Endothelial cell of umbilical vein (primary cell): ENCODE measurements at regions not wholly inside any gene's neighbourhood (a gene's known extent, or its start where the extent isn't known, plus 50 kb on each side); places are given as distances from the start of the nearest gene placed in this dataset.

Experiments
- BruUV-seq: library from RNA; stranded (reverse); fragments of 400-500 nt; replicated peaks from 2 replicates; lab custom pipeline; 2021; lab: Mats Ljungman, UMichigan
- CTCF ChIA-PET: fragments of 300-600, 350-600 bp; sonication (Branson Sonifier 250); formaldehyde crosslinking; loops from one replicate; lab custom pipeline; 2021; ENCODE audit warnings: antibody characterized with exemption, inconsistent platforms; lab: Charles Lee
- POLR2A ChIA-PET: fragments of 300-600, 350-600 bp; sonication (Branson Sonifier 250); formaldehyde crosslinking; loops from one replicate; lab custom pipeline; 2021; ENCODE audit warnings: antibody characterized with exemption, inconsistent platforms; lab: Charles Lee
- DNase-seq: peaks from one replicate; pipeline ENCODE4 v3.0.0-alpha.2; 2011; ENCODE audit warnings: low read depth, low spot score
- FAIRE-seq: peaks from 2 replicates; lab custom pipeline; 2011; peaks lifted over from hg19 to GRCh38; lab: Jason Lieb, UNC
- H2AFZ ChIP-seq: 2 replicates; pipeline ENCODE4 v1.6.0; 2012; ENCODE audit warnings: low read depth, low read length, control low read depth, inconsistent platforms
- H3K27ac ChIP-seq: 2 replicates; pipeline ENCODE4 v1.5.1; 2011; ENCODE audit warnings: low read depth, mild to moderate bottlenecking, control low read depth, low read length, moderate library complexity; ENCODE audit not compliant: insufficient read depth
- H3K27me3 ChIP-seq, 2 experiments: 2 replicates each; pipeline versions ENCODE4 v1.6.0 to v1.6.1; 2011; ENCODE audit warnings: low read length in 2 of 2, mixed read lengths in 1 of 2; ENCODE audit not compliant: control insufficient read depth in 2 of 2, insufficient read depth in 2 of 2
- H3K36me3 ChIP-seq, 2 experiments: 2 replicates in 1 of 2; 3 replicates in 1 of 2; pipeline ENCODE4 v1.5.1; 2011; ENCODE audit warnings: low read length in 2 of 2, mild to moderate bottlenecking in 1 of 2, moderate library complexity in 1 of 2; ENCODE audit not compliant: control insufficient read depth in 2 of 2, insufficient read depth in 2 of 2; ENCODE audit errors: extremely low read depth in 1 of 2
- H3K4me1 ChIP-seq: 3 replicates; pipeline ENCODE4 v1.5.1; 2011; ENCODE audit warnings: mild to moderate bottlenecking, low read length; ENCODE audit not compliant: control insufficient read depth, insufficient read depth; ENCODE audit errors: extremely low read depth
- H3K4me2 ChIP-seq: 2 replicates; pipeline ENCODE4 v1.6.1; 2011; ENCODE audit warnings: low read length, control low read depth, mixed read lengths; ENCODE audit not compliant: insufficient read depth
- H3K4me3 ChIP-seq, 3 experiments: fragments of 200-600 bp in 1 of 3; sonication (generic), shearing (Covaris generic) in 1 of 3; replicated peaks in 1 of 3; 2 replicates each; pipeline ENCODE4 v1.5.1; 2011 to 2016; ENCODE audit warnings: control low read depth in 3 of 3, low read length in 3 of 3, mild to moderate bottlenecking in 2 of 3, inconsistent platforms in 1 of 3, low read depth in 1 of 3, moderate library complexity in 1 of 3; ENCODE audit not compliant: insufficient read depth in 1 of 3
- H3K79me2 ChIP-seq: 2 replicates; pipeline ENCODE4 v1.6.0; 2012; ENCODE audit warnings: low read length, inconsistent platforms; ENCODE audit not compliant: control insufficient read depth, insufficient read depth
- H3K9ac ChIP-seq: replicated peaks from 2 replicates; pipeline ENCODE3; 2011; ENCODE audit warnings: low read length, control low read depth; ENCODE audit not compliant: insufficient read depth; ENCODE audit errors: extremely low read depth
- H3K9me1 ChIP-seq: replicated peaks from 3 replicates; pipeline ENCODE4 v1.6.0; 2011; ENCODE audit warnings: mild to moderate bottlenecking, low read length; ENCODE audit not compliant: control insufficient read depth, insufficient read depth; ENCODE audit errors: extremely low read depth
- H3K9me3 ChIP-seq: replicated peaks from 2 replicates; pipeline ENCODE4 v1.5.1; 2012; ENCODE audit warnings: low read length, inconsistent platforms; ENCODE audit not compliant: control insufficient read depth, insufficient read depth
- H4K20me1 ChIP-seq: replicated peaks from 2 replicates; pipeline ENCODE3; 2011; ENCODE audit warnings: mild to moderate bottlenecking, low read length; ENCODE audit not compliant: control insufficient read depth, insufficient read depth; ENCODE audit errors: extremely low read depth
- CTCF ChIP-seq, 2 donors: IDR thresholded peaks; 1 replicate in 1 of 2; 2 replicates in 1 of 2; pipeline ENCODE4 v1.5.1; 2011; ENCODE audit warnings: low read length in 2 of 2, mild to moderate bottlenecking in 2 of 2, moderate library complexity in 2 of 2, control low read depth in 1 of 2, inconsistent platforms in 1 of 2, low read depth in 1 of 2; ENCODE audit not compliant: insufficient read depth in 1 of 2; ENCODE audit errors: extremely low read depth in 1 of 2
- EZH2 ChIP-seq: IDR thresholded peaks from 2 replicates; pipeline ENCODE4 v1.6.1; 2012; ENCODE audit warnings: borderline replicate concordance, low read depth, mild to moderate bottlenecking, moderate library complexity, low read length, inconsistent platforms; ENCODE audit not compliant: severe bottlenecking
- GATA2 ChIP-seq: IDR thresholded peaks from 2 replicates; pipeline ENCODE4 v1.7.0; 2011; ENCODE audit warnings: low read depth, mild to moderate bottlenecking, moderate library complexity, mixed read lengths, low read length; ENCODE audit not compliant: insufficient read length, insufficient read depth
- JUN ChIP-seq: IDR thresholded peaks from 2 replicates; pipeline ENCODE4 v1.6.1; 2011; ENCODE audit warnings: borderline replicate concordance, low read depth; ENCODE audit not compliant: insufficient read length, insufficient read depth
- MAX ChIP-seq: IDR thresholded peaks from 2 replicates; pipeline ENCODE4 v1.6.1; 2011; ENCODE audit not compliant: insufficient read depth, insufficient read length
- MYC ChIP-seq: IDR thresholded peaks from one replicate; pipeline ENCODE4 v1.6.1; 2011; ENCODE audit warnings: mild to moderate bottlenecking, low read depth, low read length
- POLR2A ChIP-seq: IDR thresholded peaks from 2 replicates; pipeline ENCODE4 v1.6.1; 2012; ENCODE audit warnings: low read depth, mild to moderate bottlenecking, control low read depth, low read length
- POLR2AphosphoS5 ChIP-seq: IDR thresholded peaks from 2 replicates; pipeline ENCODE4 v1.6.1; 2012; ENCODE audit warnings: low read depth, mild to moderate bottlenecking, control low read depth, low read length, moderate library complexity; ENCODE audit not compliant: insufficient read depth
- dilution Hi-C: fragments of 300-500 bp; cut with MboI; formaldehyde crosslinking; loops from one replicate; pipeline ENCODE4 v1.15.0; 2019; ENCODE audit warnings: low sequenced_read_pairs; ENCODE audit not compliant: extremely low pct_ligation_motif_present
- intact Hi-C: fragments of 100-400 bp; cut with micrococcal nuclease; formaldehyde crosslinking; loops from one replicate; pipeline ENCODE4 v1.10.0; 2022

DNA sequence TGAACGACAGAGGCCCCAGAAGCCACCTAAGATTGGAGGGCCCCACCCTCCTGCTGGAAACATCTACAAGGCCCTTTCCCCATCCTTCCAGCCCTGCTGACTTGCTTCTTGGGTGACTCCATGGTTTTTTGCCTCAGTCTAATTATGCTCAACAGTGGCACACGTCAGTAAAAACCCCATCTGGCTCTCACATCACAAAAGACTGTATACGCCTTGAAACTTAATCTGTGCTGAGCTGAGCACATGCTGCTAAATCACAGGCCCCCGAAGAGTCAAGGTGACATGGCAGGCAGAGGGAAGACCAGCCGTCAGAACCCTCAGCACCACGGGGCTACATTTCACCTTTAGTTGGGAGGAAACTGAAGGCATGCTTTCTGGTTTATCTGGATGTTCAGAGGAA is 323.1 kb downstream of the CDH26 start:
- dilution Hi-C loops, result no loop called here
- H3K9me1 ChIP-seq, result no peaks in the 10 kb centered on the region
- H3K4me2 ChIP-seq, result no peak overlapping the region
- intact Hi-C loops, result no loop called here
- ChIA-PET POLR2A (no interaction called here), CTCF (no interaction called here)
- no peak for DNase-seq
- peaks cover 12% of the 10 kb centered on the region for H3K9me3 ChIP-seq
- H3K27me3 ChIP-seq, result no peaks in the 10 kb centered on the region
- H3K27ac ChIP-seq, result no peak overlapping the region
- no peaks in the 10 kb centered on the region for H3K79me2 ChIP-seq
- no peak for TF ChIP-seq MYC
- no peak for TF ChIP-seq POLR2AphosphoS5
- TF ChIP-seq EZH2, result no peak
- TF ChIP-seq MAX, result no peak
- TF ChIP-seq JUN, result no peak
- no TSS peak for BruUV-seq
- H3K4me3 ChIP-seq, result no peak overlapping the region
- no peak overlapping the region for H3K9ac ChIP-seq
- H3K4me1 ChIP-seq, result no peaks in the 10 kb centered on the region
- no peak overlapping the region for H2AFZ ChIP-seq
- H4K20me1 ChIP-seq, result no peaks in the 10 kb centered on the region
- FAIRE-seq, result no peak
- H3K36me3 ChIP-seq, result no peaks in the 10 kb centered on the region

DNA sequence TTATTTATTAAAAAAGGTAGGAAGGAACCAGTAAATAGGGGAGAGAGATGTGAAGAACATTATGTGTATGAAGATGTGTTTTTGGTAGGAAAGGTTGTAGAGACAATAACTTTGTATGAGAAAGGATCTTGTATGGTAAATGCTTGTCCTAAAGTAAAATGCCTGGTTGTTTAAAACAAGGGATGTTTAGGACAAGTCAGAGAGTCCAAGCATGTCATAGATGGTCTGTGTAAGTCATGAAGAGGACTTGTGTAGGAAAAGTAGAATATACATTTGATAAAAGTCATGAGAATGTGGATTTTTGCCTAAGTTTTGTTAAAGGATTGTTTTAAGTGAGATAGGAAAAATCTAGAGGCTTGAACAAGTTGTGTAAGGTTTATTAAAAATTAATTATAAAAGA is 325.1 kb downstream of the CDH26 start:
- DNase-seq (no peak), FAIRE-seq (no peak)
- Histone ChIP-seq H3K27me3 (no peaks in the 10 kb centered on the region), H3K9ac (no peak overlapping the region), H3K9me3 (peaks cover 15% of the 10 kb centered on the region), H2AFZ (no peak overlapping the region), H3K36me3 (no peaks in the 10 kb centered on the region), H3K4me2 (no peak overlapping the region), H3K4me3 (no peak overlapping the region), H3K79me2 (no peaks in the 10 kb centered on the region), H3K4me1 (no peaks in the 10 kb centered on the region), H4K20me1 (no peaks in the 10 kb centered on the region), H3K27ac (no peak overlapping the region), H3K9me1 (no peaks in the 10 kb centered on the region)
- POLR2A ChIA-PET, result no interaction called here
- no peak for TF ChIP-seq CTCF (IDR thresholded peaks at IDR 0.05; ENCODE audit: extremely low read depth in 1 of 2, insufficient read depth in 1 of 2, low read depth in 1 of 2, low read length in 2 of 2)
- TF ChIP-seq POLR2A, result no peak
- TF ChIP-seq JUN, result no peak
- TF ChIP-seq GATA2, result no peak
- no TSS peak for BruUV-seq
- CTCF ChIA-PET, result no interaction called here
- dilution Hi-C loops (no loop called here), intact Hi-C loops (no loop called here)
